ENCODE measurements at regions not wholly inside any gene's neighbourhood (a gene's known extent, or its start where the extent isn't known, plus 50 kb on each side); places are given as distances from the start of the nearest gene placed in this dataset.

GRCh38 chr9:93814077-93814956 lies 140.8 kb downstream of the BARX1 start:
- TF ChIP-seq, protein P1, sequence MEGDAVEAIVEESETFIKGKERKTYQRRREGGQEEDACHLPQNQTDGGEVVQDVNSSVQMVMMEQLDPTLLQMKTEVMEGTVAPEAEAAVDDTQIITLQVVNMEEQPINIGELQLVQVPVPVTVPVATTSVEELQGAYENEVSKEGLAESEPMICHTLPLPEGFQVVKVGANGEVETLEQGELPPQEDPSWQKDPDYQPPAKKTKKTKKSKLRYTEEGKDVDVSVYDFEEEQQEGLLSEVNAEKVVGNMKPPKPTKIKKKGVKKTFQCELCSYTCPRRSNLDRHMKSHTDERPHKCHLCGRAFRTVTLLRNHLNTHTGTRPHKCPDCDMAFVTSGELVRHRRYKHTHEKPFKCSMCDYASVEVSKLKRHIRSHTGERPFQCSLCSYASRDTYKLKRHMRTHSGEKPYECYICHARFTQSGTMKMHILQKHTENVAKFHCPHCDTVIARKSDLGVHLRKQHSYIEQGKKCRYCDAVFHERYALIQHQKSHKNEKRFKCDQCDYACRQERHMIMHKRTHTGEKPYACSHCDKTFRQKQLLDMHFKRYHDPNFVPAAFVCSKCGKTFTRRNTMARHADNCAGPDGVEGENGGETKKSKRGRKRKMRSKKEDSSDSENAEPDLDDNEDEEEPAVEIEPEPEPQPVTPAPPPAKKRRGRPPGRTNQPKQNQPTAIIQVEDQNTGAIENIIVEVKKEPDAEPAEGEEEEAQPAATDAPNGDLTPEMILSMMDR (conservative IDR thresholded peaks at IDR 0.05 in 1 of 2, IDR thresholded peaks at IDR 0.05 in 1 of 2; ENCODE audit: low read depth in 1 of 2, low read length in 2 of 2): peak in 1 of 2 donors; percentile 23
- no peak for TF ChIP-seq EZH2 (IDR thresholded peaks at IDR 0.05; ENCODE audit: low read length, missing control alignments)
